Endodermal cell (in vitro differentiated cells): ENCODE measurements at regions not wholly inside any gene's neighbourhood (a gene's known extent, or its start where the extent isn't known, plus 50 kb on each side); places are given as distances from the start of the nearest gene placed in this dataset.

ENCODE experiments used
- DNase-seq: peaks from one replicate; pipeline ENCODE4 v3.0.0-alpha.2; 2017
- H3K27ac ChIP-seq: 2 replicates; pipeline ENCODE4 v1.5.1; 2013; ENCODE audit warnings: mild to moderate bottlenecking, low read depth, low read length, moderate library complexity
- H3K27me3 ChIP-seq: 2 replicates; pipeline ENCODE4 v1.6.1; 2013; ENCODE audit warnings: mild to moderate bottlenecking, low read length, moderate library complexity; ENCODE audit not compliant: insufficient read depth, control insufficient read depth, poor library complexity, severe bottlenecking
- H3K36me3 ChIP-seq: 2 replicates; pipeline ENCODE4 v1.7.0; 2013; ENCODE audit warnings: mild to moderate bottlenecking, low read length, moderate library complexity; ENCODE audit not compliant: control insufficient read depth, insufficient read depth
- H3K4me1 ChIP-seq: one replicate; pipeline ENCODE4 v1.7.0; 2013; ENCODE audit warnings: low read length; ENCODE audit not compliant: control insufficient read depth, insufficient read depth
- H3K4me3 ChIP-seq: 2 replicates; pipeline ENCODE4 v1.5.1; 2013; ENCODE audit warnings: mild to moderate bottlenecking, low read length, moderate library complexity
- H3K9ac ChIP-seq: 2 replicates; pipeline ENCODE4 v1.6.1; 2013; ENCODE audit warnings: mild to moderate bottlenecking, low read length, moderate library complexity; ENCODE audit not compliant: poor library complexity, severe bottlenecking; ENCODE audit errors: extremely low read depth
- H3K9me3 ChIP-seq: 2 replicates; pipeline ENCODE4 v1.6.1; 2013; ENCODE audit warnings: mild to moderate bottlenecking, low read length, moderate library complexity; ENCODE audit not compliant: control insufficient read depth
- H3K27ac Mint-ChIP-seq: 2 replicates; pipeline ENCODE4 v1.8.0; 2020; ENCODE audit warnings: mixed read lengths
- H3K27me3 Mint-ChIP-seq: 2 replicates; pipeline ENCODE4 v1.8.0; 2021; ENCODE audit warnings: mild to moderate bottlenecking, mixed read lengths; ENCODE audit not compliant: insufficient read depth
- H3K36me3 Mint-ChIP-seq: 2 replicates; pipeline ENCODE4 v1.8.0; 2020; ENCODE audit warnings: low read depth, mixed read lengths
- H3K4me1 Mint-ChIP-seq: 2 replicates; pipeline ENCODE4 v1.8.0; 2020; ENCODE audit warnings: mixed read lengths
- H3K4me3 Mint-ChIP-seq: 2 replicates; pipeline ENCODE4 v1.8.0; 2020; ENCODE audit warnings: mild to moderate bottlenecking, moderate library complexity, mixed read lengths
- H3K9me3 Mint-ChIP-seq: 2 replicates; pipeline ENCODE4 v1.8.0; 2020; ENCODE audit warnings: mild to moderate bottlenecking, mixed read lengths
- WGBS, 2 experiments: methylation state at CpG; one replicate each; pipeline versions ENCODE4 v1.1.5 to v1.1.7; 2013; ENCODE audit warnings: missing lambda C conversion rate in 2 of 2, mixed read lengths in 1 of 2; ENCODE audit not compliant: insufficient coverage in 1 of 2, insufficient read length in 1 of 2; 5-methylcytosine and 5-hydroxymethylcytosine counted together
- TF ChIP-seq, protein P1 (sequence below): fragments of 200-600 bp; sonication (generic); conservative IDR thresholded peaks from 2 replicates; pipeline ENCODE4 v1.5.0; 2021; ENCODE audit warnings: antibody characterized with exemption, mild to moderate bottlenecking

DNA sequence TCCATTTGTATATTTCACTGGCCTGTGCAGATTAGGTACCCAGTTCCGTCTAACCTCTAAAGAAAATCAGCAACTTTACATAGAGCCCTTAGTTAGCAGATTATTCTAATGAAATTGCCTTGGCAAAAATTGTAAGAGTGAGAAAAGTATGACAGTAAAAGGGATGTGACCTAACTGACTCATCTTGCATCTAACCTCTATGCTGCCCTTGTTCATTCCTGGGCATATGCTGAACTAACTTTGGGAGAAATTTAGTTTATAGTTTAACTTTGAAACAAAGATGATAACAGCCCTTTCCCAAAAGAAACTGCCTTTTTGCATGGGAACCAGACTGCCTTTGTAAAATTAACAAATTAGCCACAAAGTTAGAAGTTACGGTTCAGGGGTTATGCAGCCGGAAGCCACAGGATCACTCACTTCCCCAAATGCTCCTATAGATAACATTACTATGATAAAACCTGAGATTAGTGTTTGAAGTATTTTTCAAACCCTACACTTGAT lies 839.8 kb upstream of the ALCAM start:
- TF ChIP-seq, protein P1, sequence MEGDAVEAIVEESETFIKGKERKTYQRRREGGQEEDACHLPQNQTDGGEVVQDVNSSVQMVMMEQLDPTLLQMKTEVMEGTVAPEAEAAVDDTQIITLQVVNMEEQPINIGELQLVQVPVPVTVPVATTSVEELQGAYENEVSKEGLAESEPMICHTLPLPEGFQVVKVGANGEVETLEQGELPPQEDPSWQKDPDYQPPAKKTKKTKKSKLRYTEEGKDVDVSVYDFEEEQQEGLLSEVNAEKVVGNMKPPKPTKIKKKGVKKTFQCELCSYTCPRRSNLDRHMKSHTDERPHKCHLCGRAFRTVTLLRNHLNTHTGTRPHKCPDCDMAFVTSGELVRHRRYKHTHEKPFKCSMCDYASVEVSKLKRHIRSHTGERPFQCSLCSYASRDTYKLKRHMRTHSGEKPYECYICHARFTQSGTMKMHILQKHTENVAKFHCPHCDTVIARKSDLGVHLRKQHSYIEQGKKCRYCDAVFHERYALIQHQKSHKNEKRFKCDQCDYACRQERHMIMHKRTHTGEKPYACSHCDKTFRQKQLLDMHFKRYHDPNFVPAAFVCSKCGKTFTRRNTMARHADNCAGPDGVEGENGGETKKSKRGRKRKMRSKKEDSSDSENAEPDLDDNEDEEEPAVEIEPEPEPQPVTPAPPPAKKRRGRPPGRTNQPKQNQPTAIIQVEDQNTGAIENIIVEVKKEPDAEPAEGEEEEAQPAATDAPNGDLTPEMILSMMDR, result no peak
- no peaks in the 10 kb centered on the region for H3K27me3 ChIP-seq
- no peaks in the 10 kb centered on the region for H3K9me3 ChIP-seq
- peaks cover 6% of the 10 kb centered on the region for H3K9me3 Mint-ChIP-seq
- H3K36me3 Mint-ChIP-seq, result no peaks in the 10 kb centered on the region
- no peak overlapping the region for H3K4me3 Mint-ChIP-seq
- no peak overlapping the region for H3K27ac Mint-ChIP-seq
- no peaks in the 10 kb centered on the region for H3K27me3 Mint-ChIP-seq
- H3K36me3 ChIP-seq, result no peaks in the 10 kb centered on the region
- H3K4me1 ChIP-seq, result no peaks in the 10 kb centered on the region
- H3K27ac ChIP-seq, result no peak overlapping the region
- WGBS, 2 experiments, result 86% methylated on average over 3 of the region's 3 CpGs; no CpG with 5 or more reads in 1 of the 2 experiments
- H3K4me1 Mint-ChIP-seq, result no peaks in the 10 kb centered on the region
- no peak overlapping the region for H3K9ac ChIP-seq
- no peak for DNase-seq
- no peak overlapping the region for H3K4me3 ChIP-seq

- Histone ChIP-seq H3K36me3 (no peaks in the 10 kb centered on the region), H3K4me3 (no peak overlapping the region), H3K9ac (no peak overlapping the region), H3K9me3 (no peaks in the 10 kb centered on the region), H3K27ac (no peak overlapping the region), H3K27me3 (no peaks in the 10 kb centered on the region), H3K4me1 (no peaks in the 10 kb centered on the region)
- no peak for DNase-seq
- TF ChIP-seq, protein P1, result no peak
- 87 to 92% methylated on average over 4 to 8 of the region's 8 CpGs for WGBS, 2 experiments
- H3K36me3 Mint-ChIP-seq, result no peaks in the 10 kb centered on the region
- peaks cover 11% of the 10 kb centered on the region for H3K9me3 Mint-ChIP-seq
- H3K4me1 Mint-ChIP-seq, result no peaks in the 10 kb centered on the region
- H3K4me3 Mint-ChIP-seq, result no peak overlapping the region
- no peaks in the 10 kb centered on the region for H3K27me3 Mint-ChIP-seq
- H3K27ac Mint-ChIP-seq, result no peak overlapping the region
These were observed 835.8 kb upstream of the ALCAM start for GRCh38 chr3:104530934-104531333.

DNA sequence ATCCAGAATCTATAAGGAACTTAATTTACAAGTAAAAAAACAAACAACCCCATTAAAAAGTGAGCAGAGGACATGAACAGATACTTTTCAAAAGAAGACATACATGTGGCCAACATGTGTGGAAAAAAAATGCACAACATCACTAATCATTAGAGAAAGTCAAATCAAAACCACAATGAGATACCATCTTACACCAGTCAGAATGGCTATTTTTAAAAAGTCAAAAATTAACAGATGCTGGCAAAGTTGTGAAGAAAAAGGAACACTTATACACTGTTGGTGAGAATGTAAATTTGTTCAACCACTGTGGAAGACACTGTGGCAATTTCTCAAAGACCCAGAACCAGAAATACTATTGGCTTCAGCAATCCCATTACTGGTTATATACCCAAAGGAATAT lies 830.0 kb upstream of the ALCAM start:
- peaks cover 5% of the 10 kb centered on the region for H3K9me3 Mint-ChIP-seq

More for the DNA sequence above, 830.0 kb upstream of the ALCAM start:
- TF ChIP-seq, protein P1, result no peak
- Mint-ChIP-seq H3K27me3 (no peaks in the 10 kb centered on the region), H3K27ac (no peak overlapping the region), H3K4me3 (no peak overlapping the region), H3K4me1 (no peaks in the 10 kb centered on the region), H3K36me3 (no peaks in the 10 kb centered on the region)
- no peaks in the 10 kb centered on the region for H3K36me3 ChIP-seq
- H3K4me1 ChIP-seq, result no peaks in the 10 kb centered on the region
- no peak for DNase-seq
- no peaks in the 10 kb centered on the region for H3K27me3 ChIP-seq
- no peaks in the 10 kb centered on the region for H3K9me3 ChIP-seq
- H3K9ac ChIP-seq, result no peak overlapping the region
- no peak overlapping the region for H3K4me3 ChIP-seq
- H3K27ac ChIP-seq, result no peak overlapping the region
